ENCODE measurements at regions not wholly inside any gene's neighbourhood (a gene's known extent, or its start where the extent isn't known, plus 50 kb on each side); places are given as distances from the start of the nearest gene placed in this dataset.

GRCh38 chr18:67665266-67665665 lies 148.7 kb upstream of the DSEL start:
- H3K9ac ChIP-seq (ENCODE audit: low read depth, low read length), result no peak overlapping the region
- H3K9me3 ChIP-seq (ENCODE audit: control insufficient read depth, insufficient read depth, low read length), result no peaks in the 10 kb centered on the region
- no peaks in the 10 kb centered on the region for H3K4me1 ChIP-seq (ENCODE audit: insufficient read depth, low read length)
- H3K36me3 ChIP-seq (ENCODE audit: insufficient read depth, low read length), result no peaks in the 10 kb centered on the region

GRCh38 chr18:67662996-67663395 lies 146.5 kb upstream of the DSEL start:
- H3K4me1 ChIP-seq (ENCODE audit: insufficient read depth, low read length), result no peaks in the 10 kb centered on the region; the same call in 1 of the 2 replicates

GRCh38 chr18:67661555-67661954 lies 145.0 kb upstream of the DSEL start:
- H3K4me1 ChIP-seq (ENCODE audit: insufficient read depth, low read length), result no peaks in the 10 kb centered on the region; the same call in 1 of the 2 replicates
- H3K9ac ChIP-seq (ENCODE audit: low read depth, low read length), result no peak overlapping the region
- peaks cover 2% of the 10 kb centered on the region; the same call in 1 of the 2 replicates for H3K9me3 ChIP-seq (ENCODE audit: control insufficient read depth, insufficient read depth, low read length)
- no peaks in the 10 kb centered on the region for H3K36me3 ChIP-seq (ENCODE audit: insufficient read depth, low read length)

More at GRCh38 chr18:67662996-67663395, 146.5 kb upstream of the DSEL start:
- no peaks in the 10 kb centered on the region for H3K36me3 ChIP-seq (ENCODE audit: insufficient read depth, low read length)
- H3K9ac ChIP-seq (ENCODE audit: low read depth, low read length), result no peak overlapping the region
- peaks cover 2% of the 10 kb centered on the region; the same call in 1 of the 2 replicates for H3K9me3 ChIP-seq (ENCODE audit: control insufficient read depth, insufficient read depth, low read length)

GRCh38 chr18:67654101-67654500 lies 137.6 kb upstream of the DSEL start:
- Histone ChIP-seq H3K9ac (ENCODE audit: low read depth, low read length) (no peak overlapping the region), H3K9me3 (ENCODE audit: control insufficient read depth, insufficient read depth, low read length) (no peaks in the 10 kb centered on the region), H3K4me1 (ENCODE audit: insufficient read depth, low read length) (peaks cover 3% of the 10 kb centered on the region; the same call in 1 of the 2 replicates), H3K36me3 (ENCODE audit: insufficient read depth, low read length) (no peaks in the 10 kb centered on the region)

GRCh38 chr18:67652288-67652687 lies 135.8 kb upstream of the DSEL start:
- H3K4me1 ChIP-seq (ENCODE audit: insufficient read depth, low read length), result peaks cover 3% of the 10 kb centered on the region; the same call in 1 of the 2 replicates
- H3K9me3 ChIP-seq (ENCODE audit: control insufficient read depth, insufficient read depth, low read length), result no peaks in the 10 kb centered on the region
- no peaks in the 10 kb centered on the region for H3K36me3 ChIP-seq (ENCODE audit: insufficient read depth, low read length)
- no peak overlapping the region for H3K9ac ChIP-seq (ENCODE audit: low read depth, low read length)

GRCh38 chr18:67651438-67651837 lies 134.9 kb upstream of the DSEL start:
- Histone ChIP-seq H3K4me1 (ENCODE audit: insufficient read depth, low read length) (peaks cover 3% of the 10 kb centered on the region; the same call in 1 of the 2 replicates), H3K9me3 (ENCODE audit: control insufficient read depth, insufficient read depth, low read length) (no peaks in the 10 kb centered on the region), H3K36me3 (ENCODE audit: insufficient read depth, low read length) (no peaks in the 10 kb centered on the region), H3K9ac (ENCODE audit: low read depth, low read length) (no peak overlapping the region)

GRCh38 chr18:67650686-67651385 lies 134.3 kb upstream of the DSEL start:
- no peak overlapping the region for H3K9ac ChIP-seq (ENCODE audit: low read depth, low read length)
- no peaks in the 10 kb centered on the region for H3K9me3 ChIP-seq (ENCODE audit: control insufficient read depth, insufficient read depth, low read length)
- H3K4me1 ChIP-seq (ENCODE audit: insufficient read depth, low read length), result peaks cover 3% of the 10 kb centered on the region; the same call in 1 of the 2 replicates
- H3K36me3 ChIP-seq (ENCODE audit: insufficient read depth, low read length), result no peaks in the 10 kb centered on the region

GRCh38 chr18:67646890-67647289 lies 130.4 kb upstream of the DSEL start:
- H3K4me1 ChIP-seq (ENCODE audit: insufficient read depth, low read length), result peaks cover 3% of the 10 kb centered on the region; the same call in 1 of the 2 replicates
- H3K36me3 ChIP-seq (ENCODE audit: insufficient read depth, low read length), result no peaks in the 10 kb centered on the region
- no peak overlapping the region for H3K9ac ChIP-seq (ENCODE audit: low read depth, low read length)
- no peaks in the 10 kb centered on the region for H3K9me3 ChIP-seq (ENCODE audit: control insufficient read depth, insufficient read depth, low read length)

- no peak overlapping the region for H3K9ac ChIP-seq (ENCODE audit: low read depth, low read length)
- H3K9me3 ChIP-seq (ENCODE audit: control insufficient read depth, insufficient read depth, low read length), result no peaks in the 10 kb centered on the region
- H3K36me3 ChIP-seq (ENCODE audit: insufficient read depth, low read length), result no peaks in the 10 kb centered on the region
- no peaks in the 10 kb centered on the region for H3K4me1 ChIP-seq (ENCODE audit: insufficient read depth, low read length)
Measured at GRCh38 chr18:67644226-67644625, 127.7 kb upstream of the DSEL start.

GRCh38 chr18:67639872-67640271 lies 123.4 kb upstream of the DSEL start:
- H3K9me3 ChIP-seq (ENCODE audit: control insufficient read depth, insufficient read depth, low read length), result no peaks in the 10 kb centered on the region
- no peak overlapping the region for H3K9ac ChIP-seq (ENCODE audit: low read depth, low read length)
- H3K4me1 ChIP-seq (ENCODE audit: insufficient read depth, low read length), result peaks cover 7% of the 10 kb centered on the region; the same call in 1 of the 2 replicates
- no peaks in the 10 kb centered on the region for H3K36me3 ChIP-seq (ENCODE audit: insufficient read depth, low read length)

GRCh38 chr18:67636597-67637385 lies 120.3 kb upstream of the DSEL start:
- no peak overlapping the region for H3K9ac ChIP-seq (ENCODE audit: low read depth, low read length)
- H3K9me3 ChIP-seq (ENCODE audit: control insufficient read depth, insufficient read depth, low read length), result no peaks in the 10 kb centered on the region
- H3K4me1 ChIP-seq (ENCODE audit: insufficient read depth, low read length), result peaks cover 34% of the 10 kb centered on the region
- no peaks in the 10 kb centered on the region for H3K36me3 ChIP-seq (ENCODE audit: insufficient read depth, low read length)

GRCh38 chr18:67634631-67635338 lies 118.3 kb upstream of the DSEL start:
- H3K36me3 ChIP-seq (ENCODE audit: insufficient read depth, low read length), result no peaks in the 10 kb centered on the region
- H3K9ac ChIP-seq (ENCODE audit: low read depth, low read length), result no peak overlapping the region
- H3K9me3 ChIP-seq (ENCODE audit: control insufficient read depth, insufficient read depth, low read length), result no peaks in the 10 kb centered on the region
- peaks cover 45% of the 10 kb centered on the region for H3K4me1 ChIP-seq (ENCODE audit: insufficient read depth, low read length)

GRCh38 chr18:67633939-67634338 lies 117.4 kb upstream of the DSEL start:
- H3K9ac ChIP-seq (ENCODE audit: low read depth, low read length), result no peak overlapping the region
- H3K4me1 ChIP-seq (ENCODE audit: insufficient read depth, low read length), result peaks cover 47% of the 10 kb centered on the region
- H3K9me3 ChIP-seq (ENCODE audit: control insufficient read depth, insufficient read depth, low read length), result no peaks in the 10 kb centered on the region
- no peaks in the 10 kb centered on the region for H3K36me3 ChIP-seq (ENCODE audit: insufficient read depth, low read length)

- Histone ChIP-seq H3K9me3 (ENCODE audit: control insufficient read depth, insufficient read depth, low read length) (no peaks in the 10 kb centered on the region), H3K36me3 (ENCODE audit: insufficient read depth, low read length) (no peaks in the 10 kb centered on the region), H3K4me1 (ENCODE audit: insufficient read depth, low read length) (no peaks in the 10 kb centered on the region), H3K9ac (ENCODE audit: low read depth, low read length) (no peak overlapping the region)
Measured at GRCh38 chr18:67621906-67622305, 105.4 kb upstream of the DSEL start.
